Cardiac muscle cell (in vitro differentiated cells and primary cell): ENCODE measurements at regions not wholly inside any gene's neighbourhood (a gene's known extent, or its start where the extent isn't known, plus 50 kb on each side); places are given as distances from the start of the nearest gene placed in this dataset.

Experiments
- DNase-seq, 2 donors: peaks; one replicate each; pipeline versions ENCODE4 v3.0.0 to v3.0.0-alpha.2; 2010 to 2017; ENCODE audit warnings: low read depth in 1 of 2, low spot score in 1 of 2
- H3K27ac ChIP-seq: fragments of 200-600 bp; sonication (generic); 2 replicates; pipeline ENCODE4 v1.5.1; 2016
- H3K27me3 ChIP-seq: fragments of 200-600 bp; sonication (generic); 2 replicates; pipeline ENCODE4 v1.6.0; 2016; ENCODE audit warnings: control low read depth
- H3K36me3 ChIP-seq: fragments of 200-600 bp; sonication (generic); 2 replicates; pipeline ENCODE4 v1.5.1; 2016; ENCODE audit warnings: control low read depth
- H3K4me1 ChIP-seq: fragments of 200-600 bp; sonication (generic); 2 replicates; pipeline ENCODE4 v1.8.1; 2017; ENCODE audit warnings: low read depth, mild to moderate bottlenecking, mixed run types
- H3K4me3 ChIP-seq: fragments of 200-600 bp; sonication (generic); 2 replicates; pipeline ENCODE4 v1.5.1; 2016; ENCODE audit warnings: mild to moderate bottlenecking
- H3K9me3 ChIP-seq: fragments of 200-600 bp; sonication (generic); 2 replicates; pipeline ENCODE4 v1.5.1; 2017; ENCODE audit warnings: low read depth, mild to moderate bottlenecking, control low read depth
- CTCF ChIP-seq: IDR thresholded peaks from 2 replicates; pipeline ENCODE4 v1.5.1; 2012; ENCODE audit warnings: low read depth, mild to moderate bottlenecking, low read length

DNA sequence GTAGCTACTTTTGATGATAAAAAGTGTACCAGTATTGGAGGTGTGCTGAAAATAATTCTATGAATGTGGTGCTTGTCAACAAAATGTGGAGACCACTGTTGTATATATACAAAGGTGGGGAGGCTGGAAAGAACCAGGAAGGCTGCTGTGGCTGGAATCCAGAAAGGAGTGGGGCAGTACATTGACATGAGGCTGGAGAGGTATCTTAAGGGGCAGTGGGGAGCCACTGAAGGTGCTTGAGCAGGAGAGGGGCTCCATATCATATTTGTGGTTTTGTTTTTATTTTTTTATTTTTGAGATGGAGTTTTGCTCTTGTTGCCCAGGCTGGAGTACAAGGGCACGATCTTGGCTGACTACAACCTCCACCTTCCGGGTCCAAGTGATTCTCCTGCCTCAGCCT lies 87.9 kb upstream of the NEURL1B start:
- H3K4me1 ChIP-seq: peaks cover 65% of the 10 kb centered on the region
- no peak for TF ChIP-seq CTCF
- H3K36me3 ChIP-seq: no peaks in the 10 kb centered on the region
- no peak overlapping the region for H3K4me3 ChIP-seq
- no peaks in the 10 kb centered on the region for H3K9me3 ChIP-seq
- DNase-seq: no peak
- no peaks in the 10 kb centered on the region for H3K27me3 ChIP-seq
- no peak overlapping the region for H3K27ac ChIP-seq

DNA sequence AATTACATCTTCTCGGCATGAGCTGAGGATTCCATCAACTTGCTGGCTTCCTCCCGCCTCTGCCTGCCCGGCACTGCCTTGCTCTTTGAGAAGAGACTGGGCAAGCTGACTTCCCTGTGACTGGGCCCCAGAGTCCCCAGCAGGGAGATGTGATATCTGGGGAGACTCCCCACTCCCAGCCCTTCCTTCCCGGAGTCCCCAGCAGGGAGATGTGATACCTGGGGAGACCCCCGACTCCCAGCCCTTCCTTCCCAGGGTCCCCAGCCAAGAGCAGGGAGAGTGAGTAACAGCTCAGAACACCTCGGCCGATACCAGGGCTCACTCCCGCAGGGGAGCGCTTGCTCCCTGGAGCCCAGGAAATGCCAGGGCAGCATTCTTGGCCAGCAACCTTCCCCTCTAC lies 90.1 kb upstream of the NEURL1B start:
- Histone ChIP-seq H3K36me3 (no peaks in the 10 kb centered on the region), H3K4me3 (no peak overlapping the region), H3K27ac (no peak overlapping the region), H3K4me1 (peaks cover 48% of the 10 kb centered on the region), H3K27me3 (no peaks in the 10 kb centered on the region), H3K9me3 (no peaks in the 10 kb centered on the region)
- TF ChIP-seq CTCF: no peak
- no peak for DNase-seq

GRCh38 chr5:172550096-172550765 lies 90.8 kb upstream of the NEURL1B start:
- no peaks in the 10 kb centered on the region for H3K36me3 ChIP-seq
- peaks cover 41% of the 10 kb centered on the region for H3K4me1 ChIP-seq
- no peak overlapping the region for H3K4me3 ChIP-seq
- DNase-seq: no peak
- H3K9me3 ChIP-seq: no peaks in the 10 kb centered on the region
- no peaks in the 10 kb centered on the region for H3K27me3 ChIP-seq
- peak overlapping the region; percentile 83 for H3K27ac ChIP-seq
- no peak for TF ChIP-seq CTCF

- Histone ChIP-seq H3K4me1 (peaks cover 37% of the 10 kb centered on the region), H3K9me3 (no peaks in the 10 kb centered on the region), H3K4me3 (no peak overlapping the region), H3K36me3 (no peaks in the 10 kb centered on the region), H3K27ac (peak overlapping the region; percentile 83), H3K27me3 (no peaks in the 10 kb centered on the region)
- DNase-seq: peak in 1 of 2 donors; percentile 46
- TF ChIP-seq CTCF: no peak
Observed at GRCh38 chr5:172549696-172550095, 91.4 kb upstream of the NEURL1B start.

DNA sequence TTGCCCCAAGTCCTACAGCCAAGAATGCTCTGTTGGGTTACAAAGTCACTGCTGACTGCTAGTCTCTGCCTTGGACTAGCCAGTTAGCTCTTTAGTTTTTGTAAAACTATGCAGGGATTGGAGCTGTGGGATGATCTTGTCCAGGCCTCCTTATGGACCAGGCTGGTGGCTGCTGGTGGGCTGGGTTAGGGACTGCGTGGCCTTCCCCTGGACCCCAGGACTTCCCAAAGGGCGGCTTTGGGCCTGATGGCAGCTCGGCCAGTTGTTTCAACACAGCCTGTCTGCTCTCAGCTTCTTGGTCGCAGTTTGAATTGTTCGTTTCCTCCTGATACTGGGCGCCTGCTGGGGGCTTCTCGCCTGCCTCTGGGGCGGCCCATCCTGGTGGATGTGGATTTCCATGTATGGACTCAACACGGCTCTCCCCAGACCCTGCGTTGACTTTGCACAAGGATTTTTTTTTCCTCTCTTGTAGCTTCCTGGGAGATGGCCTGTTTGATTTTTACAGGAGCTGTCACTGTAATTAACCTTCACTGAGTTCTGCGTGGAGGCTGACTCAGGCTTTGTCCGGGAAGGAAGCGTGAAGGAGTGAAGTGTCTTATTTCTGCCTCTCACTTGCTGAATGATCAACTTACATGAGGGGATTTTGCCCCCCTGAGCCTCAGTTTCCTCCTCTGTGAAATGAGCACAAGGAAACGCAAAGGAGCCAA lies 91.9 kb upstream of the NEURL1B start:
- no peak overlapping the region for H3K4me3 ChIP-seq
- TF ChIP-seq CTCF: no peak
- peaks cover 33% of the 10 kb centered on the region for H3K4me1 ChIP-seq
- no peaks in the 10 kb centered on the region for H3K27me3 ChIP-seq
- peak in 1 of 2 donors; percentile 39 for DNase-seq
- H3K27ac ChIP-seq: peak overlapping the region; percentile 83
- no peaks in the 10 kb centered on the region for H3K9me3 ChIP-seq
- H3K36me3 ChIP-seq: no peaks in the 10 kb centered on the region
